Hepatocyte (in vitro differentiated cells): ENCODE measurements at regions not wholly inside any gene's neighbourhood (a gene's known extent, or its start where the extent isn't known, plus 50 kb on each side); places are given as distances from the start of the nearest gene placed in this dataset.

Source experiments
- DNase-seq: peaks from one replicate; pipeline ENCODE4 v3.0.0-alpha.2; 2016; ENCODE audit warnings: low spot score
- H2AFZ ChIP-seq: fragments of 200-600 bp; sonication (generic); 2 replicates; pipeline ENCODE4 v1.6.0; 2016; ENCODE audit warnings: antibody characterized with exemption, mild to moderate bottlenecking
- H3K27ac ChIP-seq: fragments of 200-600 bp; sonication (generic); 2 replicates; pipeline ENCODE4 v1.5.1; 2016; ENCODE audit warnings: mild to moderate bottlenecking
- H3K27me3 ChIP-seq: fragments of 200-600 bp; sonication (generic); 2 replicates; pipeline ENCODE4 v1.6.1; 2016
- H3K36me3 ChIP-seq: fragments of 200-600 bp; sonication (generic); replicated peaks from 2 replicates; pipeline ENCODE4 v1.5.1; 2016; ENCODE audit warnings: low read depth; ENCODE audit not compliant: insufficient read depth
- H3K4me1 ChIP-seq: fragments of 200-600 bp; sonication (generic); 2 replicates; pipeline ENCODE4 v1.5.1; 2016; ENCODE audit warnings: mild to moderate bottlenecking, moderate library complexity; ENCODE audit not compliant: insufficient read depth
- H3K4me2 ChIP-seq: fragments of 200-600 bp; sonication (generic); 2 replicates; pipeline ENCODE4 v1.6.0; 2016
- H3K4me3 ChIP-seq: fragments of 200-600 bp; sonication (generic); 2 replicates; pipeline ENCODE4 v1.5.1; 2016; ENCODE audit warnings: mild to moderate bottlenecking
- H3K79me2 ChIP-seq: fragments of 200-600 bp; sonication (generic); 2 replicates; pipeline ENCODE4 v1.6.0; 2017; ENCODE audit warnings: mild to moderate bottlenecking
- H3K9me2 ChIP-seq: fragments of 200-600 bp; sonication (generic); replicated peaks from 2 replicates; pipeline ENCODE4 v1.6.0; 2017; ENCODE audit warnings: mild to moderate bottlenecking; ENCODE audit not compliant: insufficient read depth
- H3K9me3 ChIP-seq: fragments of 200-600 bp; sonication (generic); 2 replicates; pipeline ENCODE4 v1.5.1; 2016; ENCODE audit warnings: low read depth, mild to moderate bottlenecking
- H4K20me1 ChIP-seq: fragments of 200-600 bp; sonication (generic); 2 replicates; pipeline ENCODE4 v1.6.0; 2016; ENCODE audit warnings: mild to moderate bottlenecking; ENCODE audit not compliant: insufficient read depth, poor library complexity, severe bottlenecking
- CTCF ChIP-seq: fragments of 200-600 bp; sonication (generic); IDR thresholded peaks from 2 replicates; pipeline ENCODE4 v1.5.1; 2016; ENCODE audit warnings: antibody characterized with exemption, mild to moderate bottlenecking; ENCODE audit not compliant: poor library complexity
- EZH2 ChIP-seq: fragments of 200-600 bp; sonication (generic); IDR thresholded peaks from 2 replicates; pipeline ENCODE4 v1.6.1; 2016; ENCODE audit warnings: antibody characterized with exemption, mild to moderate bottlenecking, borderline replicate concordance
- EZH2phosphoT487 ChIP-seq: fragments of 200-600 bp; sonication (generic); IDR thresholded peaks from one replicate; pipeline ENCODE4 v1.6.1; 2018; ENCODE audit warnings: antibody characterized with exemption, mild to moderate bottlenecking, low read depth, moderate library complexity; ENCODE audit not compliant: unreplicated experiment, severe bottlenecking
- WGBS: methylation state at CpG from one replicate; pipeline ENCODE4 v1.1.6; 2016; ENCODE audit warnings: low lambda C conversion rate; ENCODE audit errors: missing lambda C conversion rate; 5-methylcytosine and 5-hydroxymethylcytosine counted together

- Histone ChIP-seq H3K4me3 (no peak overlapping the region), H4K20me1 (no peaks in the 10 kb centered on the region), H3K4me2 (no peak overlapping the region), H3K9me2 (no peaks in the 10 kb centered on the region), H3K36me3 (no peaks in the 10 kb centered on the region), H3K9me3 (no peaks in the 10 kb centered on the region), H2AFZ (no peak overlapping the region), H3K79me2 (no peaks in the 10 kb centered on the region), H3K4me1 (no peaks in the 10 kb centered on the region), H3K27ac (no peak overlapping the region), H3K27me3 (no peaks in the 10 kb centered on the region)
- no peak for DNase-seq
- WGBS: 73% methylated on average over 1 of the region's 1 CpG
- no peak for TF ChIP-seq EZH2
- no peak for TF ChIP-seq EZH2phosphoT487
- TF ChIP-seq CTCF: no peak
Measured at GRCh38 chr6:82775981-82776380, 289.7 kb downstream of the UBE3D start.

- TF ChIP-seq EZH2phosphoT487: no peak
- no peaks in the 10 kb centered on the region for H3K9me2 ChIP-seq
- no peaks in the 10 kb centered on the region for H3K9me3 ChIP-seq
- H3K27ac ChIP-seq: no peak overlapping the region
- no peaks in the 10 kb centered on the region for H4K20me1 ChIP-seq
- H3K4me1 ChIP-seq: no peaks in the 10 kb centered on the region
- H3K27me3 ChIP-seq: no peaks in the 10 kb centered on the region
- no peaks in the 10 kb centered on the region for H3K36me3 ChIP-seq
- H3K4me2 ChIP-seq: no peak overlapping the region
- DNase-seq: no peak
- WGBS: 75% methylated on average over 3 of the region's 3 CpGs
- no peak overlapping the region for H2AFZ ChIP-seq
- no peak overlapping the region for H3K4me3 ChIP-seq
- H3K79me2 ChIP-seq: no peaks in the 10 kb centered on the region
Measured at GRCh38 chr6:82779041-82779440, 286.6 kb downstream of the UBE3D start.

GRCh38 chr6:82780334-82780733, 285.3 kb downstream of the UBE3D start:
- TF ChIP-seq EZH2: no peak
- TF ChIP-seq EZH2phosphoT487: no peak
- no peak for TF ChIP-seq CTCF
- no peak overlapping the region for H2AFZ ChIP-seq
- WGBS: 79% methylated on average over 1 of the region's 1 CpG
- DNase-seq: no peak
- no peak overlapping the region for H3K27ac ChIP-seq
- H3K9me2 ChIP-seq: no peaks in the 10 kb centered on the region
- H3K79me2 ChIP-seq: no peaks in the 10 kb centered on the region
- H3K4me2 ChIP-seq: no peak overlapping the region
- no peak overlapping the region for H3K4me3 ChIP-seq
- H3K9me3 ChIP-seq: no peaks in the 10 kb centered on the region
- no peaks in the 10 kb centered on the region for H3K27me3 ChIP-seq
- no peaks in the 10 kb centered on the region for H3K4me1 ChIP-seq
- no peaks in the 10 kb centered on the region for H4K20me1 ChIP-seq
- no peaks in the 10 kb centered on the region for H3K36me3 ChIP-seq

GRCh38 chr6:82781620-82782204, 283.9 kb downstream of the UBE3D start:
- WGBS: 90% methylated on average over 2 of the region's 2 CpGs
- Histone ChIP-seq H3K9me3 (no peaks in the 10 kb centered on the region), H3K9me2 (no peaks in the 10 kb centered on the region), H3K4me3 (no peak overlapping the region), H3K79me2 (no peaks in the 10 kb centered on the region), H3K4me1 (no peaks in the 10 kb centered on the region), H3K36me3 (no peaks in the 10 kb centered on the region), H2AFZ (no peak overlapping the region), H3K27ac (no peak overlapping the region), H4K20me1 (no peaks in the 10 kb centered on the region), H3K27me3 (no peaks in the 10 kb centered on the region), H3K4me2 (no peak overlapping the region)
- no peak for DNase-seq
- TF ChIP-seq EZH2: no peak
